Adrenal gland (tissue), 5 donors: ENCODE measurements at regions not wholly inside any gene's neighbourhood (a gene's known extent, or its start where the extent isn't known, plus 50 kb on each side); places are given as distances from the start of the nearest gene placed in this dataset.

Experiments
- CTCF ChIP-seq, 6 experiments: fragments of 450-650 bp in 4 of 6; fragments of 200-600 bp in 2 of 6; sonication (generic) in 1 of 6; IDR thresholded peaks; 1 replicate in 5 of 6; 2 replicates in 1 of 6; pipeline versions ENCODE4 v1.5.1 to v1.8.0; 2016 to 2021; ENCODE audit warnings: antibody characterized with exemption in 6 of 6, mild to moderate bottlenecking in 2 of 6, moderate library complexity in 1 of 6
- POLR2A ChIP-seq, 2 donors: fragments of 450-650 bp; IDR thresholded peaks; one replicate each; pipeline ENCODE4 v1.6.1; 2017; ENCODE audit warnings: antibody characterized with exemption in 2 of 2, mild to moderate bottlenecking in 2 of 2, moderate library complexity in 1 of 2
- donor health status: DM: no; HTN: no; CAD: no.

GRCh38 chr11:28666632-28667031 is 558.4 kb downstream of the METTL15 start:
- no peak for TF ChIP-seq POLR2A (IDR thresholded peaks at IDR 0.05)
- no peak for TF ChIP-seq CTCF (IDR thresholded peaks at IDR 0.05)
